C4-2B (cell line): ENCODE measurements at regions not wholly inside any gene's neighbourhood (a gene's known extent, or its start where the extent isn't known, plus 50 kb on each side); places are given as distances from the start of the nearest gene placed in this dataset.

Source experiments
- CTCF ChIP-seq: fragments of 450-650 bp; conservative IDR thresholded peaks from 2 replicates; pipeline ENCODE4 v1.5.1; 2017; ENCODE audit warnings: mild to moderate bottlenecking
- ZFX ChIP-seq: fragments of 450-650 bp; IDR thresholded peaks from 2 replicates; pipeline ENCODE4 v1.6.1; 2017

- TF ChIP-seq CTCF: no peak
- TF ChIP-seq ZFX: no peak
These were observed 103.0 kb upstream of the CDH6 start for GRCh38 chr5:31090467-31090866.
